ENCODE measurements at regions not wholly inside any gene's neighbourhood (a gene's known extent, or its start where the extent isn't known, plus 50 kb on each side); places are given as distances from the start of the nearest gene placed in this dataset.

DNA sequence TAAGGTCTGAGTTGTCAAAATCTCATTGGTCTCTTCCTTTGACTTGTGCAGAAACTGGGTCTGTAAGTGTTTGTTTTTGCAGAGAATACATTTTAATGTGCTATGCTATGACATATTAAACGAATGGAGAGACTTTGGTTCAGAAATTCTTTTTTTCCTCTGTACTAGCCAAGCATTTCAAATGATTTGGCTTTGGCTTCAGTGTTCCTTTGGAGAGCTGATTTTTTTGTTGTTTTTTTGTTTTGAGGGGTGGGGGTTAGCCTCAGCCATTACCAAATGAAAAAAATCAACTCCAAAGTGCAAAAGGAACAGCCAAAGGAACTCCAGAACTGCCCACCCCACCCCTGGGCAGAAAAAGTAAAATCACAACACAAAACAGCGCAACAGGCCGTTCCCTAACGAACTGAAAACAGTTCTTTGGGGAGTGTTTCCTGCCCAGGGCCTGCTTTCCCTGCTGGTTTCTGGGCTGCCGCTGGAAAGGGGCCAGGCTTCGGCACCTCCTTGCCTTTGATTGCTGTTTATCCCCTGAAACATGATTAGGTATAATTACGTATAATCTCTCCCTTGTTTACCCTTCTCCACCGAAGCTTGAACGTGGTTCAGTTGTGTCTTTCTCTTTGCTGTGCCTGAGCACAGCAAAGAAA, 57.6 kb upstream of the NEO1 start:
- H3K9me3 ChIP-seq (ENCODE audit: low read depth, low read length, poor library complexity, severe bottlenecking), result no peaks in the 10 kb centered on the region
- no peaks in the 10 kb centered on the region for H3K27me3 ChIP-seq (replicated peaks; ENCODE audit: insufficient read depth, low read depth, low read length, poor library complexity)
- no peak overlapping the region for H3K4me3 ChIP-seq (ENCODE audit: low read depth, low read length, poor library complexity, severe bottlenecking)
- H3K4me1 ChIP-seq (ENCODE audit: insufficient read depth, low read length, poor library complexity, severe bottlenecking), result peaks cover 7% of the 10 kb centered on the region
- peak; percentile 26 for DNase-seq (ENCODE audit: low spot score)
- no peak overlapping the region for H3K27ac ChIP-seq (ENCODE audit: low read depth, low read length, poor library complexity, severe bottlenecking)
- TF ChIP-seq CTCF (conservative IDR thresholded peaks at IDR 0.05; ENCODE audit: low read depth, low read length) (no peak), EZH2 (IDR thresholded peaks at IDR 0.05; ENCODE audit: borderline replicate concordance, low read depth, low read length, poor library complexity, severe bottlenecking) (no peak)
- CTCF ChIA-PET, result no interaction called here
- POLR2A ChIA-PET (ENCODE audit: low non-redundant PET), result no interaction called here
- H3K36me3 ChIP-seq (ENCODE audit: insufficient read depth, low read length, poor library complexity, severe bottlenecking), result no peaks in the 10 kb centered on the region
- intact Hi-C loops (cut with micrococcal nuclease; ENCODE audit: unreplicated experiment), result no loop called here
- no TSS peak for BruUV-seq (replicated peaks)

DNA sequence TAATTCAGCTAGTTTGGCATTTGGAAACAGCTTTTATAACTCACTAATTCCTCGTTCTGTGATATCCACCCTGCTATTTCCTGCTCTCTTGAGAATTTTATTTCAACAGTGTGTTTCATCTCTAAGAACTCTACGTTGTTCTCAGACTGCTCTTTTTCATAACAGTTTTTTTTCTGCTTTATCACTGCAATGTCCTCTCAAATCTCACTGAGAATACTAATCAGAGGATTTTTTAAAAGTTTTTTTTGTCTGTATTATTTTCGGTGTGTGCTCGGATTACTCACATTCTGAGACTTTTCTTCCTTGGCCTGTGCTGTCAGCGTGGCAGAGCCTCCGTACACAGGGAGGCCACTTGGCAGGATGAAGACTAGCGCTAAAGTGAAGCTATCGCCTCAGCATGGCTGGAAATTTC, 59.4 kb upstream of the NEO1 start:
- POLR2A ChIA-PET (ENCODE audit: low non-redundant PET), result no interaction called here
- Histone ChIP-seq H3K27me3 (replicated peaks; ENCODE audit: insufficient read depth, low read depth, low read length, poor library complexity) (no peaks in the 10 kb centered on the region), H3K27ac (ENCODE audit: low read depth, low read length, poor library complexity, severe bottlenecking) (no peak overlapping the region), H3K36me3 (ENCODE audit: insufficient read depth, low read length, poor library complexity, severe bottlenecking) (no peaks in the 10 kb centered on the region), H3K4me1 (ENCODE audit: insufficient read depth, low read length, poor library complexity, severe bottlenecking) (peaks cover 7% of the 10 kb centered on the region), H3K4me3 (ENCODE audit: low read depth, low read length, poor library complexity, severe bottlenecking) (no peak overlapping the region), H3K9me3 (ENCODE audit: low read depth, low read length, poor library complexity, severe bottlenecking) (no peaks in the 10 kb centered on the region)
- TF ChIP-seq CTCF (conservative IDR thresholded peaks at IDR 0.05; ENCODE audit: low read depth, low read length), result no peak
- TF ChIP-seq EZH2 (IDR thresholded peaks at IDR 0.05; ENCODE audit: borderline replicate concordance, low read depth, low read length, poor library complexity, severe bottlenecking), result no peak
- no peak for DNase-seq (ENCODE audit: low spot score)
- intact Hi-C loops (cut with micrococcal nuclease; ENCODE audit: unreplicated experiment), result no loop called here
- no TSS peak for BruUV-seq (replicated peaks)
- CTCF ChIA-PET, result no interaction called here

GRCh38 chr15:72991026-72991425, 61.2 kb upstream of the NEO1 start:
- Histone ChIP-seq H3K27me3 (replicated peaks; ENCODE audit: insufficient read depth, low read depth, low read length, poor library complexity) (no peaks in the 10 kb centered on the region), H3K9me3 (ENCODE audit: low read depth, low read length, poor library complexity, severe bottlenecking) (no peaks in the 10 kb centered on the region), H3K4me3 (ENCODE audit: low read depth, low read length, poor library complexity, severe bottlenecking) (no peak overlapping the region), H3K27ac (ENCODE audit: low read depth, low read length, poor library complexity, severe bottlenecking) (no peak overlapping the region), H3K36me3 (ENCODE audit: insufficient read depth, low read length, poor library complexity, severe bottlenecking) (no peaks in the 10 kb centered on the region), H3K4me1 (ENCODE audit: insufficient read depth, low read length, poor library complexity, severe bottlenecking) (peaks cover 7% of the 10 kb centered on the region)
- TF ChIP-seq CTCF (conservative IDR thresholded peaks at IDR 0.05; ENCODE audit: low read depth, low read length), result no peak
- no peak for TF ChIP-seq EZH2 (IDR thresholded peaks at IDR 0.05; ENCODE audit: borderline replicate concordance, low read depth, low read length, poor library complexity, severe bottlenecking)
- intact Hi-C loops (cut with micrococcal nuclease; ENCODE audit: unreplicated experiment), result no loop called here
- DNase-seq (ENCODE audit: low spot score), result no peak
- ChIA-PET POLR2A (ENCODE audit: low non-redundant PET) (no interaction called here), CTCF (no interaction called here)
- no TSS peak for BruUV-seq (replicated peaks)
